ENCODE measurements at regions not wholly inside any gene's neighbourhood (a gene's known extent, or its start where the extent isn't known, plus 50 kb on each side); places are given as distances from the start of the nearest gene placed in this dataset.
"Not testable (repeated sequence)": the region's sequence is repeated elsewhere in the genome, so short reads cannot be mapped to it uniquely, and the experiment has no call there.

DNA sequence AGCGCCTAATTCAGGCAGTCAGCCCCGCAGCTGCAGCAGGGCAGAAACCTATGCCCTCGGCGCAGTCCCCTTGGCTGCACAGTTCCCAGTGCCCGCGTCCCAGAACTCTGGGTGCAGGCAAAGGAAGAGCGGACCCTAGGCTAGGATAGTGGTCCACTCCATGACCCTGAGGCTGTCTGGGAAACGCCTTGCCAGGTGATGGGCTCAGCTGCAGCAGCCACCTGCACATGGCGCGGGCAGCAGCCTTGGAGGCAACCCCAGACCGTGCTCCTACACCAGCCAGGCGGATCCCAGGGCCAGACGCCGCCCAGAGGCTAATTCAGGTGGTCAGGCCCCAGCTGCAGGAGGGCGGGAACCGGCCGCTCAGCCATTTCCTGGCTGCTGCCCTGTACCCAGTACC, 83.0 kb downstream of the POTEC start:
- DNase-seq = not testable (repeated sequence)

DNA sequence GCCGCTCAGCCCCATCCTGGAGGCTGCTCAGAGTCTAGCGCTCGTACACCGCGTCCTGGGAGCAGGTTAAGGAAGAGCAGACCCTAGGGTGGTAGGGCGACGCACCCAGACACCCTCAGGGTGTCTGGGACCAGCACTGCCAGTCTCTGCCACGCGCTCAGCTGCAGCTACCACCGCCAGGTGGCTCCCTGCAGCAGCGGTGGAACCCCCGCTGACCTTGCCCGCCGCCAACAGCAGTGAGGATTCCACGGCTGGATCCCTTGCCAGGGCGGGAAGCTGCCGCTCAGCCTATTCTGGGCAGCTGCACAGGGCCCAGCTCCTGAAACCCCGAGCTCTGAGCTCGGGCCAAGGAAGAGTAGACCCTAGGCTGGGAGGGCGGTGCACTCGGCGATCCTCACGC, 83.6 kb downstream of the POTEC start:
- DNase-seq = not testable (repeated sequence)

DNA sequence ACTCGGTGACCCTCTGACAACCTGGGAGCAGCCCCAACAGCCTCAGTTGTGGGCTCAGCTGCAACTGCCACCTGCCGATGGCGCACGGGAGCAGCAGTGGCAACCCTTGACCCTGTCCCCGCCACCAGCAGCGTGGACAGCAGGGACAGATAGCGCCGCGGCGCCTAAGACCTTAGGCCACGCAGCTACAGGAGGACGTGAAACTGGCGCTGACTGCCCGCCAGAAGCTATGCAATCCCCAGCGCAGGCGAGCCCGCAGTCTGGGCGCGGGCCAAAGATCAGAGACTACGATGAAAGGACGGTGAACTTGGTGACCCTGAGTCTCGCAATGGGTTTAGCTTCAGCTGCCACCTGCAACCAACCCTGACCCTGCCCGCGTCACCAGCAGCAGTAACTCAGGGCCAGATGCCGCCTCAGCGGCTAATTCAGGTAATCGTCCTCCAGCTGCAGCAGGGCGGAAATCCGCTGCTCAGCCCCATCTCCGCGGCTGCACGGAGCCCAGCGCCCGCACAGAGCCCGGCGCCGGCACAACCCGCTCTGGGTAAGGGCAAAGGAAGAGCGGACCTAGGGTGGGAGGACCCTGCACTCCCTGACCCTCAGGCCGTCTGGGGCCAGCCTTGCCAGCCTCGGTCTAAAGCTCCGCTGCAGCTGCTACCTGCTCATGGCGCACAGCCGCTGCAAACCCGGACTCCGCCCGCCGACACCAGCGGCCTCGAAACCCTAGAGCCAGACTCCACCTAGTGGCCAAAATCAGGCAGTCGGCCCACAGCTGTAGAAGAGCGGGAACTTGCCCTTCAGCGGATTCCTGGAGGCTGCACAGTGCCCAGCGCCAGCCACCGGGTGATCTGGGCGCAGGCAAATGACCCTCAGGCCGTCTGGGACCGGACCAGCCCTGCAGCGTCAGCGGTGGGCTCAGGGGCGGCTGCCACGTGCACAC, 85.1 kb downstream of the POTEC start:
- DNase-seq = not testable (repeated sequence)

DNA sequence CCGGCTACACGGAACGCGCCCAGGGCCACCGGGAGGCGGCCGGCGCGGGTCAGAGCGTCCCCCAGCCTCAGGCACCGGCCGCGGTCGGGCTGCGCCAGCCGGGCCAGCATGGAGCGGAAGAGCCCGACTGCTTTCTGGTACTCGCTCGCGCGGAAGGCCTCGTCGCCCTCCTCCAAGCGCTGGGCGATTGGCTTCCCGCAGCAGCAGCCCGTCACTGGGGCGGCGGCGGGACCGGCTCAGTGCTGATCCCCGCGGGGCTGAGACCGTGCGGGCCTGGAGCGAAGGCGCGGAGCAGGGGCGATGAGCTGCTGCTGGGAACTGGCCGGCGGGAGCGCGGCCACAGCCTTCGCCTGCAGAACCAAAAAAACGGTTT, 92.8 kb downstream of the POTEC start:
- not testable (repeated sequence) for DNase-seq

DNA sequence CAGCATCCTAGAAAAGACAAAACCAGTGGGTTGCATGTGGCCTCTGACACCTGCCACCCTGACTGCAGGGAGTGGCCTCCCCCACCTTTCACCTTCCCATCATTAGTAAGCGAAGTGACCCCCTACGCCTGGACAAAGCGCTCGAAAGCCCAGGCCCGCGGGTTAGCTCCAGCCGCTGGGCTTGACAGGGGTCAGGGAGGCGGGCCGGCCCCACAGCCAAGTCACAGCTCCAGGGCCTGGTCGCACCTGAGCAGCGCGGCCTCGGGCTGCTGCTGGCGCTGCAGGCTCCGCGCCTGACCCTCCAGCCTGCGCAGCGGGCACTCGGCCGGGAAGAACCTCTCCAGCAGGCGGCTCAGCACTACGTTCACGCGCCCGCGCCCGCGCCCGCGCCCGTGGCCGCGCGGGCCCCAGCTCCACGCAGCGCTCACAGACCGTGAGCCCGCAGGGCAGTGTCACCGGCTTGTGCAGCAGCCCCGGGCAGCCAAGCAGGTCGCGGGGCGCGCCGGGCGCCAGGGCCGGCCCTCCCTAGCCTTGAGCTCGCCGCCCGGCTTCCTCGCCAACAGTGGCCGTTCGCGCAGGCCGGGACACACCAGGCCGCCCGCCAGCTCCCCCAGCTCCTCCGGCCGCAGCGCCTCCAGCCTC, 93.3 kb downstream of the POTEC start:
- not testable (repeated sequence) for DNase-seq

DNA sequence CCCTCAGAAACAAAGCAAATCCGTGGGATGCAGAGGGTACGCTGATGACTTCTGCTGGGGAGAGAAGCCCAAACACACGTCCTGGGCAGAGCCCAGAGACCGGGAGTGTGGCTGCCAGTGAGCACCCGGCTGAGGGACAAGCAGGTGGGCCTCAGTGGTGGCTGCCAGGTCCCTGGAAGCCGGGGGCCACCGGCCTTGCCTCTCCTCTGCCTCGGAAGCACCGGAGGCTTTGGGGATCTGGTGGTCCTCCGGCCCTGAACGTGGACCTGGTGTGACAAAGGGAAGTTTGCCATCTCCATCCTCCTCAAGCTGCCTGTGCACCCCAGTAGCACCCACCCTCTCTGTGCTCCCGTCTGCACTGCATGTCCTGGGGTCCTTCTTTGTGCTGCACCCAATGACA, 94.3 kb downstream of the POTEC start:
- not testable (repeated sequence) for DNase-seq

DNA sequence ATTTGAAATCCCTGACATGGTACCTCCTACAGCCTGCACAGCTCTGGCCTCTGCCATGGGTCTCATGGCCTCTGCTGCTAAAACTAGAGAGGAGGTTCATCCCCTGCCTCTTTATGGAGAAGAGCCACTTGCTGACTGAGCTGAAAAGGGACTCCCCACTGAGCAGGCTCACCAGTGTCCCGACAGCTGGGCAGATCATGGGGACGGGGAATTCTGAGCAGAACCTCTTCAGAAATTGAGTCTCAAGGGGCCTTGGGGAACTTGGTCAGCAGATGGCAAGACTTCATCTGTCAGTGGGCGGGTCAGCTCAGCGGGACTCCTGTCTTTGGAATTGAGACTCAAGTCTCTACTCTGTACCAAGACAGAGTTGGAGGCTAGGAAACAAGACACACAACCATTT, 95.7 kb downstream of the POTEC start:
- not testable (repeated sequence) for DNase-seq

DNA sequence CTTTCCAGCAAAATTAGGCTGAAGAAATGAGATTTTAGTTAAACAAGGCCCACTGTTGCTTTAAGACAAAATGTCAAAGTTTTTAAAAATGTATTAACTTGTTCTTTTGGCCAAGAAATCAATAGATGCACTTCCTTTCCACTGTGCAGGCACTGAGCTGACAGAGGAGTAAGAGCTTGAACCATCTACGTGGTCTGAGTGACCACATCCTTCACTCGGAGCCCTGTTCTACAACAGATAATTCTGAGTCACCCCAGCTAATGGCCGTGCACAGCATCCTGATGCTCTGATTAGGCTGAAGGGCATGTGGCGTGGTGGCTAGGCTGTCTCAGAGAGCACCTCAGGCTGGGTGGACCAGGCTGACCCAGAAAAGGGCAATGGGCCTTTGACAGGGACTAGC, 107.9 kb downstream of the POTEC start:
- not testable (repeated sequence) for DNase-seq

DNA sequence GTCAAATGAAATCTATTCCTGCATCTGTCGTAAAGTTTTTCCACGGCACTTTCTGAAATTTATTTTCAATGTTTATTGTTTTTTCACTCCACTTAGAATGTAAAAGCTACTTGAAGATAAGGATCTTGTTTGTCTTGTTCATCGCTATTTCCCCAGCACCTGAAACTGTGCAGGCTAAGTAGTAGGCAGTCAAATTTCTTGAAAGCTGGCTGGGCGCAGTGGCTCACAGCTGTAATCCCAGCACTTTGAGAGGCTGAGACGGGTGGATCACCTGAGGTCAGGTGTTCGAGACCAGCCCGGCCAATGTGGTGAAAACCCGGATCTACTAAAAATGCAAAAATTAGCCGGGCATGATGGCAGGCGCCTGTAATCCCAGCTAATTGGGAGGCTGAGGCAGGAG, 111.0 kb downstream of the POTEC start:
- not testable (repeated sequence) for DNase-seq

DNA sequence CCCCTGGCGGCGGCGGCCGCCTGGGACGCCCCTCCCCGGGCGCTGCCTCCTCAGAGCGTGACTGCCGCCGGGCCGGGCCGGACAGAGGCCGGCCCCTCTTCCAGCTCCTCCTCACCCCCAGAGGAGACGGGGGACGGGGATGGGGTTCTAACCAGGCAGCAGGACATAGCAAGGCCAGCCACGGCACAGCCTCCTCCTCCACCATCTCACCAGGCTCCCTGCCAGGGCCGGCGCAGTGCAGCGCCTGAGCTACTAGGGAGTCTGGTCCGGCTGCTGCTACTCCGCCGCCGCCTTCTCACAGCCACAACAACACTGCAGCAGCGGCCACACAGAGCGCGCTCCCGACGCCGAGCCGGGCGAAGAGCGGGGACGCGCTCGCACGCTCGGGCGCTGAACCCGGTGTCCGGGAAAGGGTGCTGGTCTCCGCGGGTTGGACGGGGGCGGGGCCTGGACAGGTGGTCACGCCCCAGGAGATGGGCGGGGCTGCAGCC, 112.3 kb downstream of the POTEC start:
- not testable (repeated sequence) for DNase-seq

DNA sequence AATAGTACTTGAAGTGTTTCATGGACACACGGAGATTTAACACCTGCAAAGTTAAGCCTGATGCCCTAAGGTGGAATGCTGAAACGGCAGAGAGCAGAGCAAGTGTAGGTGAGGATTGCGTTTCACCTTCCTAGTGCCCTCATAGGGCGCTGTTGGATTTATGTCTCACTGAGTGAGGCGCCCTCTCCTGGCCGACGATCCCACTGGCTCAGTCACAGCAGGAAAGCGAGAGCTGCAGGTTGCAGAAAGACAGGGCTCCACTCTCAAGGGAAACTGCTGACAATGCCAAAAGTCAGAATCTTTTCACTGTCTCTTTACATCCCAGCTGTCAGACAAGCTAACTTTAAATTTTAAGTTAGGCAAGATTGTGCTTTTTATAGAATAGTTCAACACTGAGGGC, 127.6 kb downstream of the POTEC start:
- not testable (repeated sequence) for DNase-seq

DNA sequence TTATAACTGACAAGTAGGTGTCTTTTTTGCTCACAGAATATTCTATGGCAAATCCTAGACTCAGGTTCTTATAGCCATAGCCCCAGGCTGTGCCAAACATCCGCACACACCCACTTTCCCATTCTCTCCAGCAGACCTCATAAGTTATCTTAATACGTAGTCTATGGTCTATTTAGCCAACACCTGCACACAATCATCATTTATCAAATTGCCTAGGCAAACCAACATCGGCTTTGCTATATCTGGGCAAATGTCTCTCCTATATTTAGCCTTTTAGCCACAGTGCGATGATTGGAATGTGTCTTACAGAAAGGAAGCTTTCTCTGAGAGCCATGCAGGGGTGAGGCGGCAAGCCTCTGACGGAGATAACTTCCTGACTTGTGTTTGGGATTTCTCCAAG, 128.0 kb downstream of the POTEC start:
- DNase-seq = not testable (repeated sequence)

DNA sequence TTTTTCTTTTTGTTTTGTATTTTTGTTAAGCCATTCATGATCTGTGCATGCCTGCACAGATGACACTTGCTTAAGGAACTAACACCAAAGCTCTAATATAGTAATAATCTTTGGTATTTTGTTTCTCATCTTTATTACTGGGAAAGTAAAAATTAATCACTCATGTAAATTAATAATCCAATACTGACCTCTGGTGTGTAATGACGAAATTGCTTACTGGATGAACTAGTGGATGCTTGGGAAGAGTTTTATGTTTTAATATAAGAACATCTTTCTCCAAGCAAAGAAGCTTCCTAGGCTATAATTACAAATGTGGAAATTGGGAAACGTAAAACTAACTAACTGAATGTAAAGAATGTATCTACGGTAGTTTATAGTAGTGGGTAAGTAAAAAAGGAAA, 147.9 kb downstream of the POTEC start:
- DNase-seq = not testable (repeated sequence)

DNA sequence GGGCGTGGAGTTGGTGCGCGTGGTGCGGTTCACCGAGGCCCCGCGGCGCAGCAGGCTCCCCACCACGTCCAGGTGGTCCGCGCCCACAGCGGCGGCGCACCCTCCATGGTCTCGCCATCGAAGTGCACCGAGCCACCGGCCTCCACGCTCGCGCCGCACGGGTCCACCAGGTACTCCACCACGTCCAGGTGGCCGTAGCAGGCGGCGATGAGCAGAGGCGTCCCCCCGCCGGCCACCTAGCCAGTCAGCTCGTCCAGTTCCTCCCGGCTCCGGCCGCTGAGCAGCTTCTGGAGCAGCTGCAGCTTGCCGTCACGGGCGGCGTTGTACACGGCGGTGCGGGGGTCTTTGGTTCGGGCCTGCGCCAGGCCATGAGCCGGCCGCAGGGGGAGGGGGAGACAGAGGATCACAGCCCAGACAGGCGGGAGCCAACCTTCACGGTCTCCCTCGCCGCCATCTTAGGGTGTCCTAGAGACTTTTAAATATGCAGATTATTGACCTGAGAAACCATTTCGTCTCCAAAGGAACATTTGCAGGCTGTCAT, 149.8 kb downstream of the POTEC start:
- not testable (repeated sequence) for DNase-seq

DNA sequence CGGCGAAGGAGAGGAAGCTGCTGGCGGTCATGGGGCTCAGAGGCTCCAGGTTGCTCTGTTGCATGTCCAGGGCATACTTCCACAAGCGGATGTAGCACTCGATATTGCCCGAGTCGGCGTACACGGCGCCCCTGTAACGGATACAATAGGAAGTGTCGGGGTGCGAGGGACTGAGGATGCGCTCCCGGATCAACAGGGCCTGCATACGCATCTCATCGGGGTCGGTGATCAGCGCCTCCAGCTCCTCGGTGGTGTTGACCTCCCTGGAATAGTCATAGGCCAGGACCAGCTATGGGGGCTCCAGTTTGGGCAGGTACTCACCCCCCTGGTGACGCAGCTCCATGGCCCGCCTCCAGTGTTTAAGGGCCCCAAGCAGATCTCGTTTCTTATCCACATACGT, 150.8 kb downstream of the POTEC start:
- DNase-seq = not testable (repeated sequence)

DNA sequence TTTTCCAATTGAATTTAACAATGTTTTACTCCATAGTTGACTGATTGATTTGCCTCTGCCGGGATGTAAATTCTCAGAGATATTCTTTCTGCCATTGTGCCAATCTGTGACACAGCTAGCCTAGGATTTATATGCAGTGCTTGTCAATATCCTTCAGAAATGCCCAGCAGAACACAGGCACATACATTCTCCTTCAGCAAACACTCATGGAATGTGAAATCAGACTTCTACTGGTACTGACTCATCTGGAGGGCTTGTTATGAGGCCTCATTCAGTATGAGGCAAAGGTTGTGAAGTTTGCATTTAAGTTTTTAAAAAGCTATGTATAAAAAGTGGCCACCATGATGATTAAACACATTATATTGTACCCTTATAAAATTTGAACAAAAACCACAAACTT, 158.4 kb downstream of the POTEC start:
- not testable (repeated sequence) for DNase-seq

DNA sequence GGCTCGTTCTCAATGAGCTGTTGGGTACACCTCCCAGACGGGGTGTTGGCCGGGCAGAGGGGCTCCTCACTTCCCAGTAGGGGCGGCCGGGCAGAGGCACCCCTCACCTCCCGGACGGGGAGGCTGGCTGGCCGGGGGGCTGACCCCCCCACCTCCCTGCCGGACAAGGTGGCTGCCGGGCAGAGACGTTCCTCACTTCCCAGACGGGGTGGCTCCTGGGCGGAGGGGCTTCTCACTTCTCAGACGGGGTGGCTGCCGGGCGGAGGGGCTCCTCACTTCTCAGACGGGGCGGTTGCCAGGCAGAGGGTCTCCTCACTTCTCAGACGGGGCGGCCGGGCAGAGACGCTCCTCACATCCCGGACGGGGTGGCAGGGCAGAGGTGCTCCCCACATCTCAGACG, 160.7 kb downstream of the POTEC start:
- not testable (repeated sequence) for DNase-seq

DNA sequence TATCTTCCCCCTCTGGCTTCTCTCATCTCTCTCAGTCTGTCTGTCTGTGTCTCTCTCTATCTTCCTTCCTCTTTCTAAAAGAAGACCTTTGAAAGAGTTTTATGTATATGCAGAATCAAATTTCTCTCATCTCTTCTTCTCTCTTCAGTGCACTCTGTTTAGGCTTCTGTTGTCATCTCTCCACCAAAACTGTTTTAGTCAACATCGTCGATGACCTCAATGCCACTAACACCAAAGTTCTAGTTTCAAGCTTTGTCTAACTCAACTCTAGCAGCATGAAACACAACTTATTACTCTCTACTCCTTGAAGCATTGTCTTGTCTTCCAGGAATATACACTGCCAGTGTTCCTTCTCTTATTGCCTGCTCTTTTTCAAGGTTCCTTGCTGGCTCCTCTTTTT, 163.9 kb downstream of the POTEC start:
- not testable (repeated sequence) for DNase-seq

DNA sequence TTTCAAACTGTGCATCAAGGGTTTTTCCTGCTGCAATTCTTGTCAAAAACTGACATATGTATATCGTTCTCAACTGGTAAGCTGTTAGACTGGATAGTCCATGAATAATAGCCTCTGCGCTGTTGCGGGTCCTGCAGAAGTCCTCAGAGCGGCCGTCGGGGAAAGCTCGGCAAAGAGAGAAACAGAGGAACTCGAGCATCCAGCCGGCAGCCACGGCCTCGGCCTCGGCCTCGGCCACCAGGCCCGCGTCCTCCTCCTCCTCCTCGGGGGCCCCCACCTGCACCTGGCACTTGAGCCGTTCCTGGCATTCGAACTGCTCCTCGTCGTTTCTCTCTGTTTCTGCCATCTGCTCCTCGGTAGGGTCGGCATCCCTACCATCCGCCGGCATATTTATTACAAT, 165.0 kb downstream of the POTEC start:
- not testable (repeated sequence) for DNase-seq

DNA sequence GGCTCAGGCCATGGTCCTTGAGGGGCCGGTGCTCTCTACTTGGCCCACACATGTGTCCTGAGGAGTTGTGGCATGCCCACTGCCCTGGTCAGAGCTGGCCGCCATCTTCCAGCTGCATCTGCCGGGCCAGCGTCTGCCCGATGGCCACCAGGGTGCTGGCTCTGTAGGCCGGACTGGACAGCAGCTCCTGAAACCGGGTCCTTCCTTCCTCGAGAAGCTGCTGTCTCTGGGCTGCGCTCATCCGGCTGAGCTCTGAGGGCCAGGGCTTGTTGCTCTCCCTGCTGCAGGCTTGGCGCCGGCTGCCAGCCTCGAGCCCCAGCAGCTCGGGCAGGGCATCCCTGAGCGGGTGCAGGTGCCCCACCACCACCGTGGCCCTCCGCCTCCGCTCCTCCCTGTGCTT, 182.1 kb downstream of the POTEC start:
- DNase-seq = not testable (repeated sequence)

DNA sequence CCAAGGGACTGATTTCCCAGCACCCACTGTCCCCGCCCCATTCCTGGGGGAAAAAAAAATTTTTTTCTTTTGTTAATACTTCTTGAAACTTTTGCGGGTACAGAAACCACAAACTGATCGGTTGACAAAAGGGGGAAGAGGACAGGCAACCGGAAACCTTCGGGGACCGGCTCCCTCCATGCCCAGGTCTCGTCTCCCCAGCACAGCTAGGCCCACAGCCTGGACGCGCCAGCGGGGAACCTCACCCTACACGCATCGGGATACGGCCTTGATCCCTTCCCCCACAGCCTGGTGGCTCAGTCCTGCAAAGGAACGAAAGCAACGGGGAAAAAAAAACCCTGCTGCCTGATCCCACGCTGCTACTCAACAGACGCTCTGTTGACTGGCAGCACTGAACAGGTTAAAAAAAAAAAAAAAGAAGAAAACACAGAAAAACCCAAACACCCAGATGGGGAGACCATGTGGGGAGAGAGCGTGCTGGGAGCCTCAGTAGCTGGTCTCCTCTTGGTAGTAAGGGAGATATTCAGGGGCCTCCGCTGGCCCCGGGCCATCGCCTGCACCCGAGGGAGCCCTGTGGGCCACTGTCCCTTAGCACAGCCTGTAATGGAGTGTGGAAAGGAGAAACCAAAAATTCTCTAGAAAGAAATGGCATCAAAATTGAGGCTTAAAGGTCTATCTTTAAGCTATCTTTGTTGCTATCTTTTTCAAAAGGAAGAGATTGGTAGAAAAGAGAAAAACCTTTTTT, 185.7 kb downstream of the POTEC start:
- DNase-seq = not testable (repeated sequence)

DNA sequence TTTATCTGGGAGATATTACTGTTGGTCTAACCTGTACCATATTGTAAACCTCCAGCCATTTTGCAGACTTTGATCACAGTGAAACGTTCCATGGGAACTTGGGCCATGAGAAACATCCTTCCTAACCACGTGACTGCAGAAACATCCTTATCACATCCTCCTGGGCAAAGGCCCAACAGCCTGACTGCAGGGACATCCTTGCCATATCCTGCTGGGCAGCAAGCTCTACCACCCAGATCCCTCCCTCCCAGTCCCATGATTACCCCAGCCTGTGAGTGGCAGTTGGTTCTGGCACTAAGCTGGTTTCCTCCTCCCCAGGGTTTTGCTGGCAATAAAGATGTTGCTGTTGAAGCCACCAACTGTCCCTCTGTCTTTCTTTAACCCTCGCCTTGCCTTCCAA, 201.2 kb downstream of the POTEC start:
- not testable (repeated sequence) for DNase-seq

DNA sequence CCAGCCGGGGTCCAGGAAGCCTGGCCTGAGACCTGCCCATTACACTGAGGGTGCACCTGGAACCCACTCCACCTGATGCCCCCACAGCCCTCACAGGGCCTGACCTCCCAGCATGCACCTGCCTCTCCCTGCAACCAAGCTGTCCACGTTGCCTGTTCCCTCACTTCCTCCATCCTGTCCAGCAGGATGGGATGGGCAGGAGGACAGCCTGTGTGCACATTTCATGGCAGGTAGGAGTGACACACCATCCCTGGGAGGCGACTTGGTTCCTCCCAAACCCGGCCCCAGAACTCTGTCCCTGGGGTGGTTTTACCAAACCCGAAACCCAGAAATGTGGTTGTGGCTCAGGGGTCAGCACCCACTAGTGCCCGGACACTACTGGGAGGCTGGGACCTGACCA, 203.8 kb upstream of the ZNF519 start:
- not testable (repeated sequence) for DNase-seq
